ENCODE measurements at regions not wholly inside any gene's neighbourhood (a gene's known extent, or its start where the extent isn't known, plus 50 kb on each side); places are given as distances from the start of the nearest gene placed in this dataset.

GRCh38 chr9:130782886-130783530, 52.0 kb upstream of the ABL1 start:
- no peak for DNase-seq

GRCh38 chr9:130785053-130785452, 50.0 kb upstream of the ABL1 start:
- DNase-seq, result no peak
